ENCODE measurements at regions not wholly inside any gene's neighbourhood (a gene's known extent, or its start where the extent isn't known, plus 50 kb on each side); places are given as distances from the start of the nearest gene placed in this dataset.

GRCh38 chr6:119738425-119738824 lies 388.9 kb upstream of the MAN1A1 start:
- Mint-ChIP-seq H3K27ac (no peak overlapping the region), H3K4me3 (no peak overlapping the region), H3K36me3 (ENCODE audit: low read depth) (no peaks in the 10 kb centered on the region), H3K27me3 (ENCODE audit: insufficient read depth) (no peaks in the 10 kb centered on the region), H3K9me3 (no peaks in the 10 kb centered on the region), H3K4me1 (peaks cover 12% of the 10 kb centered on the region)
- peaks cover 3% of the 10 kb centered on the region for H3K4me1 ChIP-seq (ENCODE audit: control insufficient read depth, insufficient read depth, low read length)
- no peak overlapping the region for H3K4me3 ChIP-seq (ENCODE audit: low read length)
- H3K9me3 ChIP-seq (ENCODE audit: control insufficient read depth, low read length), result no peaks in the 10 kb centered on the region
- no peaks in the 10 kb centered on the region for H3K27me3 ChIP-seq (ENCODE audit: control insufficient read depth, insufficient read depth, low read length, poor library complexity, severe bottlenecking)
- TF ChIP-seq CTCF (conservative IDR thresholded peaks at IDR 0.05), result no peak
- H3K27ac ChIP-seq (ENCODE audit: low read depth, low read length), result no peak overlapping the region
- DNase-seq, result no peak
- H3K36me3 ChIP-seq (ENCODE audit: control insufficient read depth, insufficient read depth, low read length), result no peaks in the 10 kb centered on the region
- WGBS, 2 experiments (ENCODE audit: insufficient coverage in 1 of 2, insufficient read length in 1 of 2), result 93% methylated on average over 1 of the region's 1 CpG; no CpG with 5 or more reads in 1 of the 2 experiments
- no peak overlapping the region for H3K9ac ChIP-seq (ENCODE audit: extremely low read depth, low read length, poor library complexity, severe bottlenecking)

- TF ChIP-seq CTCF (conservative IDR thresholded peaks at IDR 0.05), result no peak
- no peak overlapping the region for H3K27ac ChIP-seq (ENCODE audit: low read depth, low read length)
- Mint-ChIP-seq H3K27ac (peak overlapping the region; percentile 28), H3K27me3 (ENCODE audit: insufficient read depth) (no peaks in the 10 kb centered on the region), H3K36me3 (ENCODE audit: low read depth) (no peaks in the 10 kb centered on the region), H3K4me1 (peaks cover 10% of the 10 kb centered on the region), H3K4me3 (no peak overlapping the region), H3K9me3 (no peaks in the 10 kb centered on the region)
- no peaks in the 10 kb centered on the region for H3K9me3 ChIP-seq (ENCODE audit: control insufficient read depth, low read length)
- H3K27me3 ChIP-seq (ENCODE audit: control insufficient read depth, insufficient read depth, low read length, poor library complexity, severe bottlenecking), result no peaks in the 10 kb centered on the region
- no peaks in the 10 kb centered on the region for H3K4me1 ChIP-seq (ENCODE audit: control insufficient read depth, insufficient read depth, low read length)
- H3K4me3 ChIP-seq (ENCODE audit: low read length), result no peak overlapping the region
- no peak for DNase-seq
- 86 to 100% methylated on average over 1 to 4 of the region's 4 CpGs for WGBS, 2 experiments (ENCODE audit: insufficient coverage in 1 of 2, insufficient read length in 1 of 2)
- no peaks in the 10 kb centered on the region for H3K36me3 ChIP-seq (ENCODE audit: control insufficient read depth, insufficient read depth, low read length)
- H3K9ac ChIP-seq (ENCODE audit: extremely low read depth, low read length, poor library complexity, severe bottlenecking), result no peak overlapping the region
These were observed 386.9 kb upstream of the MAN1A1 start for GRCh38 chr6:119736296-119737021.

- Histone ChIP-seq H3K27me3 (ENCODE audit: control insufficient read depth, insufficient read depth, low read length, poor library complexity, severe bottlenecking) (no peaks in the 10 kb centered on the region), H3K4me1 (ENCODE audit: control insufficient read depth, insufficient read depth, low read length) (no peaks in the 10 kb centered on the region), H3K9ac (ENCODE audit: extremely low read depth, low read length, poor library complexity, severe bottlenecking) (no peak overlapping the region), H3K4me3 (ENCODE audit: low read length) (no peak overlapping the region), H3K27ac (ENCODE audit: low read depth, low read length) (no peak overlapping the region), H3K9me3 (ENCODE audit: control insufficient read depth, low read length) (no peaks in the 10 kb centered on the region), H3K36me3 (ENCODE audit: control insufficient read depth, insufficient read depth, low read length) (no peaks in the 10 kb centered on the region)
- no peaks in the 10 kb centered on the region for H3K27me3 Mint-ChIP-seq (ENCODE audit: insufficient read depth)
- H3K9me3 Mint-ChIP-seq, result no peaks in the 10 kb centered on the region
- peaks cover 7% of the 10 kb centered on the region for H3K4me1 Mint-ChIP-seq
- no peak overlapping the region for H3K4me3 Mint-ChIP-seq
- TF ChIP-seq CTCF (conservative IDR thresholded peaks at IDR 0.05), result no peak
- H3K36me3 Mint-ChIP-seq (ENCODE audit: low read depth), result no peaks in the 10 kb centered on the region
- WGBS, 2 experiments (ENCODE audit: insufficient coverage in 1 of 2, insufficient read length in 1 of 2), result 90% methylated on average over 4 of the region's 4 CpGs
- no peak overlapping the region for H3K27ac Mint-ChIP-seq
- no peak for DNase-seq
These were observed 386.0 kb upstream of the MAN1A1 start for GRCh38 chr6:119735530-119735929.
